Fibroblast of peridontal ligament (primary cell): ENCODE measurements at regions not wholly inside any gene's neighbourhood (a gene's known extent, or its start where the extent isn't known, plus 50 kb on each side); places are given as distances from the start of the nearest gene placed in this dataset.

Source experiments
- DNase-seq: peaks from one replicate; pipeline ENCODE4 v3.0.0-alpha.2; 2010; ENCODE audit errors: extremely low read depth

DNA sequence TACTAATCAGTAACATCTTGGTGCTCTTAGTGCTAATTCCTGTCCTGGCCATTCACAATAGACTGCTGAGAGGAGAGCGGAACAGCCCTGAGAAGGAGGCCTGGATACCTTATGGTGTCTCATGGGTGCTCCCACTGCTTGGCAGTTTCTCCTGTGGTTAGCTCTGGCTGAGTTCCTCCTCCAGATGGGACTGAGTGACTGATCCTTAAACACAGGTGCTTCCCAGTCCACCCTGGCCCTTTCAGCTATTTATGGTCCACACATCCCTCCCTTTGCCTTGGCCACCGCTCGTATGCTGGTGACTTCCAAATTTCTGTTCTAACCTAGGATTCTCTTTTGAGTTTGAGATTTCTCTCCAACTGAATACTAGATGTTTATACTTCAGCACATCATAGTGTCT, 157.0 kb upstream of the CACNA1E start:
- no peak for DNase-seq

GRCh38 chr1:181327796-181328195, 155.5 kb upstream of the CACNA1E start:
- no peak for DNase-seq

GRCh38 chr1:181334724-181335123, 148.6 kb upstream of the CACNA1E start:
- no peak for DNase-seq

DNA sequence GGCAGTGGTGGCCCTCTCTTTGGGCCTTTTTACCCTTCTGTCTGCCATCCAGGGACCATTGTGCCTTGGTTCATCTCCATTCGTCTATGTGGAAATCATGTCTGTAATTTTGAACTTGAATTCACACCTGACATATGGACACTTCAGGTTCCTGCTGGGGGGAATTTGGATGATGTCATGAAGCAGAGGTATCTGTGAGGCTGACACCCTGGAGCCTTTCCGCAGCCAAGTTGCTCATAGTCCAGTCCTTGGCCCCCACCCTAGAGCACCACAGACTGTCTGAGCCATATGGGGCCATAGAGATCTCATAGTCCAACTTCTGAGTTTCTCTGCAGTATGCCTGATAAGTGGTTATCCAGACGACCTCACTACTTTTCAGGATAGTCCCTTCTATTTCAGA, 147.7 kb upstream of the CACNA1E start:
- DNase-seq: no peak

GRCh38 chr1:181341026-181341632, 142.2 kb upstream of the CACNA1E start:
- no peak for DNase-seq

DNA sequence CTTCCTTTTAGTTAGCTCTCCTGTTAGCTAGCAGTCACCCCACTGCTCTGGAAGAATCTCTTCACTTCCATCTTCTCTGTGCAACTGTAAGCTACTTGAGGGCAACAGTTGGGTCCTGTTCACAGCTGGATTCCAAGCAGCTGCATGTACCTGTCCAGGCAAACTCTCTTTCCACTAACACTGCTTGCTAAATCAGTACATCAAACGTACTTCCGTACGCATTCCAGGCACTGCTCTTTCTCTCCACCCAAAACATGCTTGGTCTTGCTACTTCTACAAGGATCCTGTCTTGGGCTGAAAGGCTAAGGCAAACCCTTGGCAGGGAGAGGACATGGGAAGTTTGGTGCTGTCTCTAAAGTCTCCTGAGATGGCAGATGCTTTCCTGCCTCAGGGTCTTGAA, 139.2 kb upstream of the CACNA1E start:
- DNase-seq: no peak

DNA sequence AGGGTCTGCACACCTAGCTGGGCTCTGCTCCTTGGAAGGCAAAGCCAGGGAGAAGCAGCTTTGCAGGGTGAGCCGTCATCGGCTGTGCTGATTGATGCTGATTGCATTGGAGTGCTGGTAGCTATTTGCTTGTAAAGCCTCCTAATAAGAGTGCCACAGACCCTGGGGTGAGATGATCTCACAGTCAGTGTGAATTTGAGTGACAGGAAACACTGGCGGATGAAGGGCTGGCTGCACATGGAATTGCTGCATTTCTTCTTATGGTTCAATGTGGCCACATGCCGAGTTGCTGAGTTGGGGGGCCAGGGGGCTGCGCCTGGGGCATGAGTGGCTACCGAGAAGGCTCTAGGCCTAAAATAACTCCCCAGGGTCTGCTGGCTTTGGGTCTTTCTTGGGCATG, 138.2 kb upstream of the CACNA1E start:
- DNase-seq: no peak

DNA sequence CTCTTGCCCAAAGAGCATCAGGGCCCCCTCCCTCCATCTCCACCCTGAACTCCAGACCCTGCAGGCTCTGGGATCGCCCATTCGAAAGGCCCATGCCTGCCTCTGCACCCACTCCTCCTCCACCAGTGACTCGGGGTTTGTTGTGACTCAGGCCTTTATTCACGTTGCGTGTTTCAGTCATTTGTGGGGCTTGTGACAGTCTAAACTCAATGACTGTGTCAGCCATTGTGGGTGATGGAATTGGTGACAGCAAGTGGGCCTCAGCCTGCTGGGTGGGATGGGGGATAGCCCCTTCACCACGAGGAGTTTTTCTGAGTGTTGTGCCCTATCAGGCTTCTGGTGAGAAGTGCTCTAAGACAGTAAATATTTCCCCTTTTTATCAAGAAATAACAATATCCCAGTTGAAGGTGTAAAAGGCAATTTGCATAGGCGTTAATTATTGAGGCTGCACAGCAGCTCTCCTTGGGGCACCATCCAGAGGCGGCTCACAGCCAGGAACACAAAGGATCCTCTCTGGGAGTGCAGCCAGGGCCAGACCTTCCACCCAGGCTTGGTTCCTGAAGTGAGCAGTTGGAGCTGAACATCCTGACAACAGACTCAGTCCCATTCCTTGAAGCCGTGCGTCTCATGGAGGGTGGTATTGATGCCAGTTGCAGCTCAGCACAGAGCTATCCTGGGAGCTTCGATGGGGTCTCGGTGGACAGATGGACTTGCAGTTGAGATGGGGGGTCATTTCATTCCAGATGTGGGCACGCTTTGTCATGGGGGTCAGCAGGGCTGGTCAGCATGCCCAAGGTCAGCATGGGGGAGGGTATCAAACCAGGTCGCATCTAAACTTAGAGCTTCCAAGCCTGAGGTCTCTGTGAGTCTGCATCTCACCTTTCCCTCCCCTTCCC, 135.6 kb upstream of the CACNA1E start:
- no peak for DNase-seq

GRCh38 chr1:181349512-181349911, 133.8 kb upstream of the CACNA1E start:
- DNase-seq: no peak

- no peak for DNase-seq
Observed at GRCh38 chr1:181350131-181350530, 133.2 kb upstream of the CACNA1E start.

DNA sequence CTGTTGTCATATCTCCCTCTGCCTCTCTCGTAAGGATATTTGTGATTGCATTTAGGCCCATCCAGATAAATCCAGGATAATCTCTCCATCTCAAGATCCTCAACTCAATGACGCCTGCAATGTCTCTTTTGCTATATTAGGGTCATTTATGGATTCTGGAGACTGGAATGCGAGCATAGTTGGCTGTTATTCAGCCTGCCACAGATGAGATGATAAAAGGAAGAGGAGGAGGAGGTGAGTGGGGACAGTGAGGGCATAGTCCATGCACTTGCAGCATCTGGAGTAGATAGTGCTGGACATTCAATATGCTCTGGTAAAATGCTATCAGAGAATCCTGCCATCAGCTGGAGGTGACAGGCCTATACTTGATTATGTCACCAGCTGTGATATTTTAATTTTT, 131.6 kb upstream of the CACNA1E start:
- no peak for DNase-seq

DNA sequence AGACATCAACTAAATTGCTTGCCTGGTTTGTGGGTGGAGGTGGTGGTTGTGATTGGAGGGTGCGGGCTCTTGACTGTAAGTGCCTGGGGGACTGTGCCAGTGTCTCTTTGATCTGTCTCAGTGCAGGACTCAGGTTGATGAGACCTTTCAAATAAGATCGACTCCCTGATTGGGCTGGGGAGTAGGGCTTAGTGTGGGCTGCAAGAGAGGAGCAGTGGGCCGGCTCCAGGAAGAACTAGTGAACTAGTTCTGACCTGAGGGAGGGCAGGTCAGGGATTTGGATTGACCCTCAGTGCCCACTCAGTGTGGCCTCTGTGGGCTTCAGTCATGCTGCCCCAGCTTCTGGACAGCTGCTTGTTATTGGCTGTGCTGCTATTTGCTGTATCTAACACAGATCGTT, 130.6 kb upstream of the CACNA1E start:
- no peak for DNase-seq

DNA sequence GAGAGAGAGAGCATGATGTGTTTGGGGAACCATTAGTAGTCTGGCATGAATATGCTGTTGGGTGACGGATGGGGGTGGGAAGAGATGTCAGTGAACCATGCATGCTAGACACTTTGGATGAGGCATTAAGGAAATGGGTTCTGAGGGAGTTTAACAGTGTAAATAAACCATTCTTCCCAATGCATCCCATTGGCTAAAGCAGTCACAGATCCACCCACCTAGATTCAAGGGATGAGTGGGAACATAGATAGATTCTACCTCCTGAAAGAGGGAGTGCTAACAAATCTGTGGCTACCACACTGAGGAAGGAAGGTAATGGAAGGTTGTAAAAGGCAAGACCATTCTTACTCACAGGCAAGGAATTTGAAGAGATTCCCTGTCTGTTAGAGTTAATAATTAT, 129.8 kb upstream of the CACNA1E start:
- DNase-seq: no peak

GRCh38 chr1:181354865-181355264, 128.5 kb upstream of the CACNA1E start:
- no peak for DNase-seq

GRCh38 chr1:181356505-181357340, 126.6 kb upstream of the CACNA1E start:
- no peak for DNase-seq

- no peak for DNase-seq
Observed at GRCh38 chr1:181359012-181359411, 124.3 kb upstream of the CACNA1E start.

DNA sequence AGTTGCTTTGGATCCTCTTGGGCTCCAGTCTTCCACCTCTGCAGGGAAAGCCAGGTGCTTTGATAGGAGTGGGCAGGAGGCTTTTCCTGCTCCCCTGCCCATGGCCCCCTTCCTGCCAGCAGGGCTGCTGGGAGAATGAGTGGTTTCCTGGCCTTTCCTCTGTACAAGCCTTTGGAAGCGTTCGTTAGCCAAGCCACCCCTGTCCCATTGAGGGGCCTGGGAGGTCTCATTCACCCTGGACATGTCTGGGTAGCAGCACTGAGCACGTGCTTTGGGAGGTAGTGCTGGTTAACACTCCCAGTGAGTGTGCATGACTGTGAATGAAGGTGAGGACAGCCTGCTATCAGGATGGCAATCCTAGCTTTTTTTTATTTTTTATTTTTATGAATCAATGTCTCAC, 118.5 kb upstream of the CACNA1E start:
- no peak for DNase-seq

GRCh38 chr1:181366910-181367309, 116.4 kb upstream of the CACNA1E start:
- DNase-seq: no peak

DNA sequence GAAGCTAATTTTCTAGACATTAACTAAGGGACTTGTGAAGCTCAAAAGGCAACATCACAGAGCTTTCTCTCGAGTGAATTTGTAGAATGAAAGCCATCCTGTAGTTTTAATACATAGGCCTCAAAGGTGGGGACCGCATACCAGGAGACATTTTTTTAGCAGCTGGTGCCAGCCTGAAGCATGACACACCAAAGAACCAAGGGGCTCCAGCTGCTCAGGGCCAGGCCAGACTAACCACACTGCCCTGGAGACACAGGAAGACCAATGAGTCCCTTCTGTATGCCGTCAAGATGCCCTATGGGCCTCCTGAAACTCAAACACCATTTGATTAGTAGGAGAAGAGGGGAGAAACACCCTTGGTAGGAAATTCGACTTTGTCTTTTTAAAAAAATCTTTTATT, 113.9 kb upstream of the CACNA1E start:
- no peak for DNase-seq

DNA sequence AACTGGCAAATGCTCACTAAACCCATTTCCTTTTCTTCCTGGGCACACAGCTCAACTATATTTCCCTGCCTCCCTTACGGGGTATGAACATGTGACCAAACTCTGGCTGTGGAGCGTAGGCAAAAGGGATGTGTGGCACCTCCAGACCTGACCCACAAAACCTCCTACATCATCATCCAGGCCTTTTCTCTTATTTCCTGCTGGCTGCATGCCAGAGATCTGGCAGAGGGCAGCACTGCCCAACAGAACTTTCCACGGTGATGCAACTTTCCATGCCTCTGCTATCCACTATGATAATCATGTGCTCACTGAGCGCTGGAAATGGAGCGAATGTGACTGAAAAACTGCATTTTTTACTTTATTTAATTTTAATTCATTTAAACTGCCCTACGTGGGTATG, 99.6 kb upstream of the CACNA1E start:
- no peak for DNase-seq

- no peak for DNase-seq
Observed at GRCh38 chr1:181386340-181386739, 97.0 kb upstream of the CACNA1E start.

DNA sequence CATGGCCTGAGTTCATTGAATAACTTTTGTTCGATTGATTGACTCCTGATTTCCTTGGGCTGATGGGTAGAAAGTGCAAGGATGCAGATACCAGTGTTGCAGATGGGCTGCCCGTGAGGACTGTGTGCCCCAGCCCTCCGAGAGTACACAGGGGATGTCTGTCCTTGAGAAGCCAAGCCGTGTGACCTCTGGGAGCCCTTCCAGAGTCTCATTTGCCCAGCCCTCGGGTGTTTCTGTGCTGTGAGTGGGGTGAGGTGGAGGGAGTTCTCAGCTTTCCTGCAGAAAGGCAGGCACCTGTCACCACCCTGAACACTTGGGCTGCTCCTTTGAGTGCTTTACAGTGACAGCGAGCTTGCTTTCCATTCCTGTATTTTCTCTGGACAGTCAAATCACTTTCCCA, 96.4 kb upstream of the CACNA1E start:
- no peak for DNase-seq

DNA sequence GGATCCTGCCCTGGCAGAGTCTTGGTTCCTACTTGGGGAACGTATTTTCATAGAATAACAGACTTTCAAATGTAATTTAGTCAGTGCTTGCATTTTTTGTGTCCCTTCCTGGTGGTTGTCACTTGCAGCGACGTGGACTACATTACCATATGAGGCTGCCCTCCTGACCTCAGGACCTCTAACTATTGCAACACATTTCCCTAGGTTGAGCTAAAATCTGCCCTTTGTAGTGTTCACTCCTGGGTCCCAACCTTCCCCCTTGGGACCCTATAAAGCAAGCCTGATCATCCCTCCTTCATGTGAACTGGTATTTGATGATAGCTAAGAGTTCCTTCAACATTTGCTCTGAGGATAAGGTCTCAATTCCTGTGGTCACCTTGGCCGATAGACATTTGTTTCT, 95.6 kb upstream of the CACNA1E start:
- no peak for DNase-seq
